WERI-Rb-1 (cell line): ENCODE measurements at regions not wholly inside any gene's neighbourhood (a gene's known extent, or its start where the extent isn't known, plus 50 kb on each side); places are given as distances from the start of the nearest gene placed in this dataset.
"Not testable (repeated sequence)": the region's sequence is repeated elsewhere in the genome, so short reads cannot be mapped to it uniquely, and the experiment has no call there.

Experiments used
- DNase-seq: peaks from one replicate; pipeline ENCODE4 v3.0.0-alpha.2; 2020
- H3K27ac ChIP-seq: fragments of 250-450 bp; sonication (Bioruptor Pico); 2 replicates; pipeline ENCODE4 v1.5.1; 2020; ENCODE audit warnings: mild to moderate bottlenecking, moderate library complexity
- H3K27me3 ChIP-seq: fragments of 250-450 bp; sonication (Bioruptor Pico); 2 replicates; pipeline ENCODE4 v1.5.1; 2021; ENCODE audit warnings: mild to moderate bottlenecking, low read depth, moderate library complexity; ENCODE audit not compliant: insufficient read depth, severe bottlenecking
- H3K36me3 ChIP-seq: fragments of 250-450 bp; sonication (Bioruptor Pico); 2 replicates; pipeline ENCODE4 v1.5.1; 2020; ENCODE audit warnings: mild to moderate bottlenecking, moderate library complexity
- H3K4me3 ChIP-seq: 2 replicates; pipeline ENCODE4 v1.5.1; 2011; ENCODE audit warnings: low read depth, mild to moderate bottlenecking, control low read depth, low read length
- H3K9me3 ChIP-seq: fragments of 250-450 bp; sonication (Bioruptor Pico); 2 replicates; pipeline ENCODE4 v1.5.1; 2021; ENCODE audit warnings: mild to moderate bottlenecking, moderate library complexity; ENCODE audit not compliant: severe bottlenecking
- TF ChIP-seq, protein P1 (sequence below): IDR thresholded peaks from 2 replicates; pipeline ENCODE4 v1.5.1; 2011; ENCODE audit warnings: low read depth, mild to moderate bottlenecking, control low read depth, inconsistent platforms, low read length

DNA sequence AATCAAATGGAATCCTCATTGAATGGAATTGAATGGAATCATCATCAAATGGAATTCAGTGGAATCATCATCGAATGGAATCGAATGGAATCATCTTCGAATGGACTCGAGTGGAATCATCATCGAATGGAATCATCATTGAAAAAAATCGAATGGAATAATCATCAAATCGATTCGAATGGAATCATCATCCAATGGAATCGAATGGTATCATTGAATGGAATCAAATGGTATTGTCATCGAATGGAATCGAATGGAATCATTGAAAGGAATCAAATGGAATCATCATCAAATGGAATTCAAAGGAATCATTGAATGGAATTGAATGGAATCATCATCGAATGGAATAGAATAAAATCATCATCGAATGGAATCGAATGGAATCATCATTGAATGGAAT lies 619.3 kb downstream of the TP53TG3F start:
- Histone ChIP-seq H3K36me3 (no peaks in the 10 kb centered on the region), H3K27ac (no peak overlapping the region), H3K4me3 (no peak overlapping the region), H3K9me3 (peaks cover 10% of the 10 kb centered on the region), H3K27me3 (no peaks in the 10 kb centered on the region)
- TF ChIP-seq, protein P1, sequence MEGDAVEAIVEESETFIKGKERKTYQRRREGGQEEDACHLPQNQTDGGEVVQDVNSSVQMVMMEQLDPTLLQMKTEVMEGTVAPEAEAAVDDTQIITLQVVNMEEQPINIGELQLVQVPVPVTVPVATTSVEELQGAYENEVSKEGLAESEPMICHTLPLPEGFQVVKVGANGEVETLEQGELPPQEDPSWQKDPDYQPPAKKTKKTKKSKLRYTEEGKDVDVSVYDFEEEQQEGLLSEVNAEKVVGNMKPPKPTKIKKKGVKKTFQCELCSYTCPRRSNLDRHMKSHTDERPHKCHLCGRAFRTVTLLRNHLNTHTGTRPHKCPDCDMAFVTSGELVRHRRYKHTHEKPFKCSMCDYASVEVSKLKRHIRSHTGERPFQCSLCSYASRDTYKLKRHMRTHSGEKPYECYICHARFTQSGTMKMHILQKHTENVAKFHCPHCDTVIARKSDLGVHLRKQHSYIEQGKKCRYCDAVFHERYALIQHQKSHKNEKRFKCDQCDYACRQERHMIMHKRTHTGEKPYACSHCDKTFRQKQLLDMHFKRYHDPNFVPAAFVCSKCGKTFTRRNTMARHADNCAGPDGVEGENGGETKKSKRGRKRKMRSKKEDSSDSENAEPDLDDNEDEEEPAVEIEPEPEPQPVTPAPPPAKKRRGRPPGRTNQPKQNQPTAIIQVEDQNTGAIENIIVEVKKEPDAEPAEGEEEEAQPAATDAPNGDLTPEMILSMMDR, result no peak
- DNase-seq, result no peak

DNA sequence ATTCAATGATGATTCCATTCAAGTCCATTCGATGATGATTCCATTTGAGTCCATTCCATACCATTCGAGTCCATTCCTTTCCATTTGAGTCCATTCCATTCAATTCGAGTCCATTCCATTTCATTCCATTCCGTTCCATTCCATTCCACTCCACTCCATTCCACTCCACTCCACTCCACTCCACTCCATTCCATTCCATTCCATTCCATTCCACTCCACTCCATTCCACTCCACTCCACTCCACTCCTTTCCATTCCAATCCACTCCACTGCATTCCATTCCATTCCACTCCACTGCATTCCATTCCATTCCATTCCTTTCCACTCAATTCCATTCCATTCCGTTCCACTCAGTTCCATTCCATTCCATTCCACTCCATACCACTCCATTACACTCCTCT lies 625.6 kb downstream of the TP53TG3F start:
- H3K9me3 ChIP-seq, DNase-seq, H3K27me3 ChIP-seq, H3K4me3 ChIP-seq, H3K36me3 ChIP-seq, H3K27ac ChIP-seq: not testable (repeated sequence)

DNA sequence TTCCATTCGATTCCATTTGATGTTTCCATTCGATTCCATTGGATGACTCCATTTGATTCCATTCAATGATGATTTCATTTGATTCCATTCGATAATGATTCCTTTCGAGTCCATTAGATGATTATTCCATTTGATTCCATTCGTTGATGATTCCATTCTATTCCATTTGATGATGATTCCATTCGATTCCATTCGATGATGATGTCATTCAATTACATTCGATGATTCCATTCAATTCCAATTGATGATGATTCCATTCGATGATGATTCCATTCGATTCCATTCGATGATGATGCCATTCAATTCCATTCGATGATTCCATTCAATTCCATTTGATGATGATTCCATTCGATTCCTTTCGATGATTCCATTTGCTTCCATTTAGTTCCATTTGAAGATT lies 635.6 kb downstream of the TP53TG3F start:
- H3K4me3 ChIP-seq, H3K9me3 ChIP-seq, H3K27ac ChIP-seq, H3K36me3 ChIP-seq, DNase-seq, H3K27me3 ChIP-seq: not testable (repeated sequence)

DNA sequence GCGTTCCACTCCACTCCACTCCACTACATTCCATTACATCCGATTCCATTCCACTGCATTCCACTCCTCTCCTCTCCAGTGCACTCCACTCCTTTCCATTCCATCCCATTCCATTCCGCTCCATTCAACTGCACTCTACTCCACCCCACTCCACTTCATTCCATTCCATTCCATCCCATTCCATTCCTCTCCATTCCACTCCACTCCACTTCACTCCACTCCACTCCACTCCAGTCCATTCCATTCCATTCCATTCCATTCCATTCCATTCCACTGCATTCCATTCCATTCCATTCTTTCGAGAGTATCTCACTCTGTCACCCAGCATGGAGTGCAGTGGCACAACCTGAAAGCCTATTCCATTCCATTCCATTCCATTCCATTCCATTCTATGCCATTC lies 637.5 kb downstream of the TP53TG3F start:
- not testable (repeated sequence) for H3K36me3 ChIP-seq, H3K27me3 ChIP-seq, H3K27ac ChIP-seq, H3K9me3 ChIP-seq, DNase-seq, H3K4me3 ChIP-seq

DNA sequence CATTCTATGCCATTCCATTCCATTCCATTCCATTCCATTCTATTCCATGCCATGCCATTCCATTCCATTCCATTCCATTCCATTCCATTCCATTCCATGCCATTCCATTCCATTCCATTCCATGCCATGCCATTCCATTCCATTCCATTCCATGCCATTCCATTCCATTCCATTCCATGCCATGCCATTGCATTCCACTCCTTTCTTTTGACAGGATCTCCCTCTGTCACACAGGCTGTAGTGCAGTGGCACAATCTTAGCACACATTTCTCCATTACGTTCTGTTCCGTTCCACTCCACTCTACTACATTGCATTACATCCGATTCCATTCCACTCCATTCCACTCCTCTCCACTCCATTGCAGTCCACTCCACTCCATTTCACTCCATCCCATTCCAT lies 637.9 kb downstream of the TP53TG3F start:
- not testable (repeated sequence) for H3K9me3 ChIP-seq, H3K4me3 ChIP-seq

DNA sequence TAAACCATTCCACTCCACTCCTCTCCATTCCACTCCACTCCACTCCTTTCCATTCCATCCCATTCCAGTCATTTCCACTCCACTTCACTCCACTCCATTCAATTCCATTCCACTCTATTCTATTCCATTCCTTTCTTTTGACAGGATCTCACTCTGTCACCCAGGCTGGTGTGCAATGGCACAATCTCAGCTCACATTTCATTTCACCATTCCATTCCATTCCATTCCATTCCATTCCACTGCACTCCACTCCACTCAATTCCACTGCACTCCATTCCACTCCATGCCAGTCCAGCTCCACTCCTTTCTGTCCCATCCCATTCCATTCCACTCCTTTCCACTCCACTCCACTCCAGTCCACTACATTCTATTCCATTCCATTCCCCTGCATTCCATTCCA lies 638.6 kb downstream of the TP53TG3F start:
- not testable (repeated sequence) for H3K27ac ChIP-seq, H3K9me3 ChIP-seq, H3K36me3 ChIP-seq, DNase-seq, H3K27me3 ChIP-seq, H3K4me3 ChIP-seq

More for the DNA sequence above, 637.9 kb downstream of the TP53TG3F start:
- H3K27me3 ChIP-seq, H3K27ac ChIP-seq, DNase-seq, H3K36me3 ChIP-seq: not testable (repeated sequence)

DNA sequence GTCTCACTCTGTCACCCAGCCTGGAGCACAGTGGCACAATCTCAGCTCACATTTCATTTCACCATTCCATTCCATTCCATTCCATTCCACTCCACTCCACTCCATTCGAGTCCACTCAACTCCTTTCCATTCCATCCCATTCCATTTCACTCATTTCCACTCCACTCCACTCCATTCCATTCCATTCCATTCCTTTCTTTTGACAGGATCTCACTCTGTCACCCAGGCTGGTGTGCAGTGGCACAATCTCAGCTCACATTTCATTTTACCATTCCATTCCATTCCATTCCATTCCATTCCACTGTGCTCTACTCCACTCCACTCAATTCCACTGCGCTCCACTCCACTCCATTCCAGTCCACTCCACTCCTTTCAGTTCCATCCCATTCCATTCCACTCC lies 639.6 kb downstream of the TP53TG3F start:
- not testable (repeated sequence) for H3K4me3 ChIP-seq, H3K27me3 ChIP-seq, H3K27ac ChIP-seq, H3K9me3 ChIP-seq, DNase-seq, H3K36me3 ChIP-seq
